HFF-Myc (cell line): ENCODE measurements at regions not wholly inside any gene's neighbourhood (a gene's known extent, or its start where the extent isn't known, plus 50 kb on each side); places are given as distances from the start of the nearest gene placed in this dataset.

Experiments used
- DNase-seq: peaks from one replicate; pipeline ENCODE4 v3.0.0-alpha.2; 2011; ENCODE audit warnings: low read depth; ENCODE audit errors: extremely low read depth
- H3K4me3 ChIP-seq: replicated peaks from 2 replicates; pipeline ENCODE4 v1.5.1; 2011; ENCODE audit warnings: low read depth, mild to moderate bottlenecking, control low read depth, low read length
- CTCF ChIP-seq: IDR thresholded peaks from 2 replicates; pipeline ENCODE4 v1.5.1; 2012; ENCODE audit warnings: mild to moderate bottlenecking, low read depth, low read length, control low read depth; ENCODE audit errors: missing control alignments

- no peak for DNase-seq
- no peak overlapping the region for H3K4me3 ChIP-seq
Observed at GRCh38 chrX:18065956-18066355, 154.7 kb downstream of the BEND2 start.

GRCh38 chrX:18051690-18052089 lies 169.0 kb downstream of the BEND2 start:
- no peak for DNase-seq
- no peak overlapping the region for H3K4me3 ChIP-seq
- no peak for TF ChIP-seq CTCF

More at GRCh38 chrX:18065956-18066355, 154.7 kb downstream of the BEND2 start:
- TF ChIP-seq CTCF = no peak

- TF ChIP-seq CTCF = no peak
Observed at GRCh38 chrX:18047491-18047890, 173.2 kb downstream of the BEND2 start.

GRCh38 chrX:18045436-18045835 lies 175.2 kb downstream of the BEND2 start:
- H3K4me3 ChIP-seq = no peak overlapping the region
- DNase-seq = no peak
- no peak for TF ChIP-seq CTCF

More at GRCh38 chrX:18047491-18047890, 173.2 kb downstream of the BEND2 start:
- no peak for DNase-seq
- no peak overlapping the region for H3K4me3 ChIP-seq

GRCh38 chrX:18042776-18043175 lies 177.9 kb downstream of the BEND2 start:
- no peak for TF ChIP-seq CTCF

GRCh38 chrX:18041656-18042055 lies 179.0 kb downstream of the BEND2 start:
- TF ChIP-seq CTCF = no peak
- H3K4me3 ChIP-seq = no peak overlapping the region
- DNase-seq = no peak

More at GRCh38 chrX:18042776-18043175, 177.9 kb downstream of the BEND2 start:
- DNase-seq = no peak
- H3K4me3 ChIP-seq = no peak overlapping the region

GRCh38 chrX:18039023-18039422 lies 177.9 kb upstream of the RAI2 start:
- TF ChIP-seq CTCF = no peak
- no peak overlapping the region for H3K4me3 ChIP-seq
- DNase-seq = no peak
